ENCODE measurements at regions not wholly inside any gene's neighbourhood (a gene's known extent, or its start where the extent isn't known, plus 50 kb on each side); places are given as distances from the start of the nearest gene placed in this dataset.

GRCh38 chr4:161134795-161135194, 1029.0 kb downstream of the FSTL5 start:
- FAIRE-seq (no peak), DNase-seq (ENCODE audit: low spot score in 2 of 2) (no peak)

GRCh38 chr4:161133586-161134276, 1030.1 kb downstream of the FSTL5 start:
- FAIRE-seq (no peak), DNase-seq (ENCODE audit: low spot score in 2 of 2) (no peak)

- no peak for DNase-seq (ENCODE audit: low spot score in 2 of 2)
- no peak for FAIRE-seq
Measured at GRCh38 chr4:161132715-161133425, 1030.9 kb downstream of the FSTL5 start.

- FAIRE-seq: no peak
- no peak for DNase-seq (ENCODE audit: low spot score in 2 of 2)
Measured at GRCh38 chr4:161121451-161121850, 1042.3 kb downstream of the FSTL5 start.

GRCh38 chr4:161101881-161102280, 1061.9 kb downstream of the FSTL5 start:
- no peak for FAIRE-seq

GRCh38 chr4:161097821-161098220, 1066.0 kb downstream of the FSTL5 start:
- DNase-seq (ENCODE audit: low spot score in 2 of 2) (no peak), FAIRE-seq (no peak)

More at GRCh38 chr4:161101881-161102280, 1061.9 kb downstream of the FSTL5 start:
- no peak for DNase-seq (ENCODE audit: low spot score in 2 of 2)

- no peak for FAIRE-seq
- no peak for DNase-seq (ENCODE audit: low spot score in 2 of 2)
Measured at GRCh38 chr4:161061046-161061445, 1102.8 kb downstream of the FSTL5 start.
